HG03565 (cell line): ENCODE measurements at regions not wholly inside any gene's neighbourhood (a gene's known extent, or its start where the extent isn't known, plus 50 kb on each side); places are given as distances from the start of the nearest gene placed in this dataset.

ENCODE experiments used
- ATAC-seq: cut with Tn5 transposase; IDR thresholded peaks from one replicate; pipeline ENCODE4 v1.9.1; 2021; ENCODE audit warnings: mild to moderate bottlenecking, moderate library complexity; ENCODE audit not compliant: unreplicated experiment

- no peak for ATAC-seq
Observed at GRCh38 chr13:57438072-57438471, 193.5 kb upstream of the PCDH17 start.

- no peak for ATAC-seq
Observed at GRCh38 chr13:57443494-57443893, 188.1 kb upstream of the PCDH17 start.

DNA sequence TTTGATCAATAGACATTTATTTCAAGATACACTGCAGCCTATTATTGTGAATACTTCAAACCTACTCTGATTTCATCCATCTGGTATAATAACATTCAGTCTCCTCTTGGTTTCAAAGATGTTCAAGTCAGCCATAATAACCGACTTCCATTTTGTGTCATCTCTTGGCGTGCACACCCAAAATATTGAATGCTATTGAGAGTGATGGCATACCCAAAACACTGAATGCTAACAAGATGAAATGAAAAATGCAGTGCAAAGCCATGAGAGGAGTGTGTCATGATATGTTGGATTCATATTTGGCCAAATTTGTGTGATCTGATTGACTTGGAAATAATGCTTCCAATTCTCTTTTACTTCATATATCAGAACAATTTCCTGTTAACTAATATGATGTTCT, 181.2 kb upstream of the PCDH17 start:
- no peak for ATAC-seq

DNA sequence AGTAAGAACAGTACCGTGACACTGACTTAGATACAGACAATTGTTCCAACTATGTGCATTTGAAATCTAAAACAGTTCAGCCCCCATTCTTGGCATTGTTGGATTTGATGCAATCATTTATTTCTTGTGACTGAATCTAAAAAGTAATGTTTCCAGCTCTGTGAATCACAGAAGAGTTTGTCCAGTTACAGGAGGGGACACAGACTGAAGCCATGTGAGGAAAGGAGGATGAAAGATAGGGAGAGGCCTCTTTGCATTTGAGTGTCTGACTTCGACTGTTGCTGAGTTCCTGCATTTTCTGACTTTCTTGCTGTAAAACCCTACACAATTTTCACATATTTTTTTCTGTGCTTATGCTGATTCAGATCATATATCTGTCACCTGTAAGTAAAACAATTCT, 179.3 kb upstream of the PCDH17 start:
- ATAC-seq = no peak

GRCh38 chr13:57470491-57470890, 161.1 kb upstream of the PCDH17 start:
- no peak for ATAC-seq

DNA sequence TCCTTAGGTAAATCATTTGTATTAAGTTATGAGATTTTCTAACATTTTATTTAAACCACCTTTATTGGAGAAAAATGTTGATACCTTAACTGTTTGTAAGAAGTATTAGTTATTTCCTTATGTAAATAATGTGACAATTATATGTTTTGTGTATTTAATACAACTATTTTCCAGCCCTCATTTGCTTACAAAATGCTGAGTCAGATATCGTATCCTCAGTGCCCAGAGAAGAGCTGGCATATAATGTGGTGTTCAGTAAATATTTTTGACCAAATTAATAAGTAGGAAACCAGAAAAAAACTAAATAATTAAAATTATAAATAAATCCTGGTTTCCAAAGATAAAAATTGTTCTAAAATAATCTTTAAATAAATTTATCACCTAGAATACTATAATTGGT, 140.2 kb upstream of the PCDH17 start:
- ATAC-seq = no peak

DNA sequence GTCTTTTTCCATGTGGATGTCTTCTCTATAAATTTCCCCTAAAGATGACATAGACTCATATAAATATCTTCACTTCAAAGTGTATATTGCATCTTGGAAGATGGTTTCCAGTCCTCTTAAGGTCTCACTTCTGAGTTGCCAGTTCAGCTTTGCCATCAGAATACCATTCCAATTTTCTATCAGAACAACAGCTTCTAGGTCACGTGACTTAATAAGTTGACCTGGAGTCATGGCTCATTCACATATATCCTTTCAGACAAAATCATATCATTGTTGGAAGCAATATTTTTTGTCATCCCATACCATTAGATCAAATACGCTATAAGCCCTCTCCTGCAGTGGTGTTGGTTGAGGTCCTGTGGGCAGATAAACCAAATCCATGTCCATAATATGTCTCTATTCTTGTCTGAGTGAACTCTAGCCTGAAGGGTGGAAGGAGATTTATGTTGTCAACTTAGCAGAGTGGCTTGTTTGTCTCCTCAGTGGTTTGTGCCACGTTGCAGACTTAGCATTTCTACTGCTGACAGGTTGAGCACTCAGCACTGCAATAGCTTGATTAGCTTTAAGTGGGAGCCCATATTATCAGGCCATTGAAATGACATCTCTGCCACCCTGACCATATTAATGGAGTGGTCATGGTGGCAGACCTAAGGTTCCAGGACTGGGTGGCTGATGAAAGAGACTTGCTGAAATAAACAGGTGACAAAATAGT, 123.6 kb upstream of the PCDH17 start:
- ATAC-seq = no peak

DNA sequence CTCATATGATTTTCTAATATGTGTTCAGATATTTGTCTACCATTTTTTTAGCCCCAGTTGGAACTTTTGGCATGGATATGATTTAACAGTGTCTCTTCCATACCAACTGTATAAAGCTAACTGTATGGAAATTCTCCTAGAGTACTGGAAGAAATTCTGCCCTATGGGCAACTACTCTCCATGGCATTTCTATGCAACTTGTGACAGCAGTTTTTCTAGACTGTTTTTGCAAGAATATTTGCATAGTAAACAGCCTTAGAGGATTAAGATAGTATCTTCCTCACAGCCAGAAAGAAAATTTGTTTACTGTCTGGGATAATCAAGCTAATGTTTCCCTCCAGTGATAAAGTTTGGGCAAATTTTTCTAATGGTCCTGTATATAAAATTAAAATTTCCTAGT, 119.9 kb upstream of the PCDH17 start:
- ATAC-seq = no peak

GRCh38 chr13:57527114-57527735, 104.3 kb upstream of the PCDH17 start:
- no peak for ATAC-seq

- ATAC-seq = no peak
Observed at GRCh38 chr13:57531256-57531655, 100.3 kb upstream of the PCDH17 start.

DNA sequence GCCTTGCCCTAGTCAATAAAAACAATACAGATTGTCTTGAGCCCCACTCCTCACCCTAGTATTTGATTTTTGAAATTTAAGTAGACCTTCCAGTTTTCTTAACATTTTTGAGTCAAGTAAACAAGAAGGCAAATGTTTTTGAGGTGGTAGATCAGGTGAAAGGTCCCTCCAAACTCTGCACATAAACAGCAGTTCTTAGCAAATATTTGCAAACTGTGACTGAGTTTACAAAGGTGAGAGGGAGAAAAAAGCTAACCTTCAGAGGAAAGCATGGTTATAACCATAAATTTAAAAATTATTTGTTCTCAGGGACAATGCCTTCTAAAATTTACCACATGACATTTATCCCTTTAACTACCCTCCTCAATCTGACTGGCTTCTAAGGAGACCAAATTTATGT, 84.6 kb upstream of the PCDH17 start:
- no peak for ATAC-seq

GRCh38 chr13:57552437-57552836, 79.1 kb upstream of the PCDH17 start:
- no peak for ATAC-seq

DNA sequence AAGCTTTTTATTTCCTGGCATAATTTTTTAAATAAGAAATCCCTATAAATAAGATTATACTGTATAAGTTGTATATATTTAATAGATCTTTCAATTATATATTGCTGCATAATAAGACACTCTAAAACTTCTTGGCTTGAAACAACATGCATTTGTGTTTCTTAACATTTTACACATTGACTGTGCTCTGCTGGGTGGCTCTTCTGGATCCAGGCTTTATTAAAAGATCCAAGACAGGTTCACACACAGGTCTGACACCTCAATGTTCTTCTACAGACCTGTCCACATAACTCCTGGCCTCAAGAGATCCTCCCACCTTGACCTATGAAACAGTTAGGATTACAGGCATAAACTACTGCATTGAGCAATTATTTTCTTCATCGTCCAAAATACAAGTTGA, 77.6 kb upstream of the PCDH17 start:
- no peak for ATAC-seq

- no peak for ATAC-seq
Observed at GRCh38 chr13:57558051-57558467, 73.5 kb upstream of the PCDH17 start.

DNA sequence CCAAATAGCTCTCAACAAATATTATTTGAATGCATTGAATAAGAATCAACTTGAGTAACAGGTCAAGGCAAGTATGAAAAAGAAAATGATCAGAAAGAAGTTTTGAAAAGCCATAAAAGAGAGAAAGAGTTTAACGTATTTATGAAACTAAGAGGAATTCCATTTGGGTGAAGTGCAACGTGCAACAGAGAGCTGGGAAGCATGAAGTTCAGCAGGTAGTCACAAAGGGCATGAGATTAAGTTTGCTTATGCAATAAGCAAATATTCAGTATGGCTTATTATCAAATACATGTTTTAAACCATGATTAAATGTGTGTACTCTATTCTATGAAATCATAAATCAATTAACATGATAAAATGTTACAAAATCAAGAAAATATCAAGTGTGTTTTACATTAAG, 62.7 kb upstream of the PCDH17 start:
- ATAC-seq = no peak

DNA sequence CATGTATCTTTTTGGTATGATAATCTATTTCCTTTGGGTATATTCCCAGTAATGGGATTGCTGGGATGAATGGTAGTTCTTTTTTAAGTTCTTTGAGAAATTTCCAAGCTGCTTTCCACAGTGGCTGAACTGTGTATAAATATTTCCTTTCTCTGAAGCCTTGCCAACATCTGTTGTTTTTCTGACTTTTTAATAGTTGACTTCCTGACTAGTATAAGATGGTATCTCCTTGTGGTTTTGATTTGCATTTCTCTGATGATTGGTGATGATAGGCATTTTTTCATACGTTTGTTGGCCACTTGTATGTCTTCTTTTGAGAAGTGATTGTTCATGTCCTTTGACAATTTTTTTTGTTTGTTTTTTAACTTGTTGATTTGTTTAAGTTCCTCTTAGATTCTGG, 61.6 kb upstream of the PCDH17 start:
- ATAC-seq = no peak
